ENCODE measurements at regions not wholly inside any gene's neighbourhood (a gene's known extent, or its start where the extent isn't known, plus 50 kb on each side); places are given as distances from the start of the nearest gene placed in this dataset.

DNA sequence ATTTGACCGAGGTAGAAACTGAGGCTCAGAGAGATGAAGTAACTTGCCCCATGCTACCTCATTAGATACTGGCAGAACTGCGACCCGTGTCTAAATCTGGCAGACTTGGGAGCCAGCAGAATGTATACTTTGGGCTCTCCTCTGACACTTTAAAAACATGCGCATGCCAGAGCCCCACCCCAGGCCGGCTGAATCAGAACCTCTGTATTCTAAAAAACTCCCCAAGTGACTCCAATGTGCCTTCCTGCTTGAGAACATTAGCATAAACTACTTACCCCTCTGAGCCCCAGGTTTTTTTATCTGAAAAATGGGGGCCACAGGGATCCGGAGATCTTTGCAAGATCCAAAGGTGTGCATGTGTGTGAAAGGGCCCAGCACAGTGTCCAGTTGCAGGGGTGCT is 344.7 kb upstream of the USP24 start:
- no peak for DNase-seq (ENCODE audit: extremely low spot score, unreplicated experiment)
- peaks cover 3% of the 10 kb centered on the region for H3K36me3 Mint-ChIP-seq
- peaks cover 38% of the 10 kb centered on the region for H3K4me1 Mint-ChIP-seq (ENCODE audit: unreplicated experiment)
- peaks cover 3% of the 10 kb centered on the region for H3K9me3 Mint-ChIP-seq
- H3K4me3 Mint-ChIP-seq, result no peak overlapping the region
- H3K27ac Mint-ChIP-seq, result no peak overlapping the region
- TF ChIP-seq, protein P1, sequence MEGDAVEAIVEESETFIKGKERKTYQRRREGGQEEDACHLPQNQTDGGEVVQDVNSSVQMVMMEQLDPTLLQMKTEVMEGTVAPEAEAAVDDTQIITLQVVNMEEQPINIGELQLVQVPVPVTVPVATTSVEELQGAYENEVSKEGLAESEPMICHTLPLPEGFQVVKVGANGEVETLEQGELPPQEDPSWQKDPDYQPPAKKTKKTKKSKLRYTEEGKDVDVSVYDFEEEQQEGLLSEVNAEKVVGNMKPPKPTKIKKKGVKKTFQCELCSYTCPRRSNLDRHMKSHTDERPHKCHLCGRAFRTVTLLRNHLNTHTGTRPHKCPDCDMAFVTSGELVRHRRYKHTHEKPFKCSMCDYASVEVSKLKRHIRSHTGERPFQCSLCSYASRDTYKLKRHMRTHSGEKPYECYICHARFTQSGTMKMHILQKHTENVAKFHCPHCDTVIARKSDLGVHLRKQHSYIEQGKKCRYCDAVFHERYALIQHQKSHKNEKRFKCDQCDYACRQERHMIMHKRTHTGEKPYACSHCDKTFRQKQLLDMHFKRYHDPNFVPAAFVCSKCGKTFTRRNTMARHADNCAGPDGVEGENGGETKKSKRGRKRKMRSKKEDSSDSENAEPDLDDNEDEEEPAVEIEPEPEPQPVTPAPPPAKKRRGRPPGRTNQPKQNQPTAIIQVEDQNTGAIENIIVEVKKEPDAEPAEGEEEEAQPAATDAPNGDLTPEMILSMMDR (conservative IDR thresholded peaks at IDR 0.05), result no peak
- no peaks in the 10 kb centered on the region for H3K27me3 Mint-ChIP-seq

DNA sequence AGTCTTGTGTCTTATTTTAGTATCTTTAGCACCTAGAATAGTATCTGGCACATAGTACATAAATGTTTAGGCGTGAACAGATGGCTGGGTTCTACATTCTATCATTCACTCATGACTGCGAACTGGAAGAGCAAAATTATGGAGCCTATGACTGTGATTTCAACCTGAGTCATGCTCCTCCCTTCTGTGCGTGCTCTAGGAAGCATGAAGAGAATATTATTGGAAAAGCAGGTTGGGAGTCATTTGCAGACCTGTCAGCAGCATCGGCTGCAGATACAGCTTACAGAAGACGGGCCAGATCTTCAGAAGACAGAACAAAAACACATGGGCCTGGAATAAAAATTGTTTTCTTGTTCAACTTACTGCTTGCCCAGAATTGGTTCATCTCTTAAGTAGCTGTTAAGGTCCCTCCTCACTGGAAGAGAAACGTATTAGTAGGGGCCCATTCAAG is 344.0 kb upstream of the USP24 start:
- Mint-ChIP-seq H3K9me3 (peaks cover 3% of the 10 kb centered on the region), H3K27me3 (no peaks in the 10 kb centered on the region), H3K4me1 (ENCODE audit: unreplicated experiment) (peaks cover 38% of the 10 kb centered on the region), H3K36me3 (peaks cover 3% of the 10 kb centered on the region), H3K4me3 (no peak overlapping the region), H3K27ac (no peak overlapping the region)
- TF ChIP-seq, protein P1 (conservative IDR thresholded peaks at IDR 0.05), result no peak
- no peak for DNase-seq (ENCODE audit: extremely low spot score, unreplicated experiment)

DNA sequence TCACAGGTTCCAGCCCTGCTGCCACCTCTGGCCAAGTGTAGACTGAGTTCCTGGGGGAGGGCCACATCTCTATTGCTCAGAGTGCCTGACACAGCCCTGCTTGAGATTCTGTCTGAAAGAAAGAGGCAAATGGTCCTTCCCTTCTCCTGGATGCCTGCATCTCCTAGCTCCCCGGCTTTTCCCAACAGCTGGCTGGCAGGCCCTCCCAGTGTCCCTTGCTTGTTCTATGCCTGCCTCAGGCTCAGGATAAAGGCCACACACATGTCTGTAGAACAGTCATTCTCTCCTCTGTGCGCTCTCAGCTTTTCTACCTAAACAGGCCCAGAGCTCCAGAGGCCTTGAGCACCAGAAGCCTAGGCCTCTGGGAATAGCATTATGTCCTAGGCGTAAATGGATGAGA is 343.4 kb upstream of the USP24 start:
- Mint-ChIP-seq H3K9me3 (peaks cover 3% of the 10 kb centered on the region), H3K27ac (no peak overlapping the region), H3K4me3 (no peak overlapping the region), H3K36me3 (peaks cover 3% of the 10 kb centered on the region), H3K27me3 (no peaks in the 10 kb centered on the region), H3K4me1 (ENCODE audit: unreplicated experiment) (peaks cover 38% of the 10 kb centered on the region)
- TF ChIP-seq, protein P1 (conservative IDR thresholded peaks at IDR 0.05), result no peak
- DNase-seq (ENCODE audit: extremely low spot score, unreplicated experiment), result no peak

DNA sequence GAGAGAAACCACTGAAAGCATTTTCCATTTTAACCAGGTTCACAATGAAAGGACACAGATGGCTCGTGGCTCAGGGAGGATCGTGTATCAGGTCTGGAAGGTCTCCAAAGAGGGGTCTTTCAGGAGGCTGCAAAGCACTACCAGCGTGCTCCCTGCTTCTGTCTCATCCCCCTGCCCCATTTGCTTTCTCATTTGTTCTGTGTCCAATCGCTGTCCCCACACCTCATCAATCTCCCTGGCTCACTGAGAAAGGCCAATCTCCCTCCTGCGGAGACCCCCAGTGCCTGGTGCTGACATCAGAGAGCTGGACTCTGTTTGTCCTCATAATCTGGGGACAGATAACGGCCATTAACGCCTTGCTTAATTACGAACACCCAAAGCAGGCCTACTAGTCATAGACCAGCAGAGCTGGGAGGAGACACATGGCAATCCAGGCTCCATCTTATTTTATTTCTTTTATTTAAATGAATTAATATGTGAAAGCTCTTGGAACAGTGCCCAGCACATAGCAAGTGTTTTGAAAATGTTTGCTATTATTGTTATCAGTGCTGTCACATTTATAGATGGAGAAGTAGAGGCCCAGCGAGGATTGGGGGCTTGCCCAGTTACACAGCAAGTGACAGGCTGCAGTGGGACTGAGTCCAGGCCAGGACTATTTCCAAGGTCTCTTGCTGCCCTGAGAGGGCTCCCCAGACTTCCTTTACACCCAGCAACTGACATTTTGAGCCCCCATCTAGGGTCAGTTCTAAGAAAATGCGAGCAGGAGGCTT is 341.0 kb upstream of the USP24 start:
- DNase-seq (ENCODE audit: extremely low spot score, unreplicated experiment), result no peak
- Mint-ChIP-seq H3K9me3 (peaks cover under 1% of the 10 kb centered on the region), H3K4me3 (peak overlapping the region; percentile 37), H3K4me1 (ENCODE audit: unreplicated experiment) (peaks cover 38% of the 10 kb centered on the region), H3K36me3 (no peaks in the 10 kb centered on the region), H3K27ac (no peak overlapping the region), H3K27me3 (no peaks in the 10 kb centered on the region)
- TF ChIP-seq, protein P1 (conservative IDR thresholded peaks at IDR 0.05), result no peak

DNA sequence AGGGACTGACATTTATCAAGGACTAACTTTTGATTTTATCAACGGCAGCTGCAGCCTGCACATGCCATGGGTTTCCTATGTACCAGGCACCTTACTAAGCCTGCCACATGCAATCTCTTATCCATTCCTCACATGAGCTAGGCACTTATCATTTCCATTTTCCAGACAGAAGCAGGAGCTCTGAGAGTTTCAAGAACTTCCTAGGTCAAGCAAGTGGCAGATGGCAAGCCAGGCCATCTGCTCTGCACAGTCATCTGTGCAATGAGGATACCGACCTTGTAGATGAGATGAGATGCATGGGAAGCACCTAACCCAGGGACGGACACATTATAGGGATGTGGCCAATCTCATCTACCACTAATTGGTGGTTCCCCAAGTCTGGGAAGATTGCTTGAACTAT is 339.4 kb upstream of the USP24 start:
- H3K27me3 Mint-ChIP-seq, result no peaks in the 10 kb centered on the region
- H3K4me1 Mint-ChIP-seq (ENCODE audit: unreplicated experiment), result peaks cover 31% of the 10 kb centered on the region
- H3K4me3 Mint-ChIP-seq, result no peak overlapping the region
- H3K36me3 Mint-ChIP-seq, result no peaks in the 10 kb centered on the region
- H3K27ac Mint-ChIP-seq, result no peak overlapping the region
- TF ChIP-seq, protein P1 (conservative IDR thresholded peaks at IDR 0.05), result no peak
- H3K9me3 Mint-ChIP-seq, result no peaks in the 10 kb centered on the region
- DNase-seq (ENCODE audit: extremely low spot score, unreplicated experiment), result no peak
